SU-DHL-6 (cell line): ENCODE measurements at regions not wholly inside any gene's neighbourhood (a gene's known extent, or its start where the extent isn't known, plus 50 kb on each side); places are given as distances from the start of the nearest gene placed in this dataset.

Experiments
- H2AFZ ChIP-seq: fragments of 200-600 bp; sonication (generic); 2 replicates; pipeline ENCODE4 v1.6.1; 2014; ENCODE audit warnings: low read depth, mild to moderate bottlenecking, moderate library complexity, mixed read lengths, antibody characterized with exemption, low read length; ENCODE audit not compliant: severe bottlenecking
- H3F3A ChIP-seq: fragments of 200-600 bp; shearing (Covaris generic); 2 replicates; pipeline ENCODE4 v1.6.0; 2016; ENCODE audit warnings: antibody characterized with exemption, mild to moderate bottlenecking; ENCODE audit not compliant: insufficient read depth
- H3K27ac ChIP-seq: fragments of 200-600 bp; sonication (generic); 2 replicates; pipeline ENCODE4 v1.5.1; 2016; ENCODE audit warnings: low read depth, mild to moderate bottlenecking, low read length, moderate library complexity, mixed read lengths
- H3K27me3 ChIP-seq: fragments of 200-600 bp; sonication (generic), shearing (Covaris generic); 2 replicates; pipeline ENCODE4 v1.6.0; 2014; ENCODE audit warnings: mild to moderate bottlenecking, low read length
- H3K36me3 ChIP-seq: fragments of 200-600 bp; sonication (generic); 2 replicates; pipeline ENCODE4 v1.6.1; 2014; ENCODE audit warnings: mild to moderate bottlenecking, low read length, mixed read lengths
- H3K4me2 ChIP-seq: fragments of 300-600, 200-600 bp; shearing (Covaris generic), sonication (generic); 2 replicates; pipeline ENCODE4 v1.6.0; 2014; ENCODE audit warnings: low read length, low read depth, mild to moderate bottlenecking; ENCODE audit not compliant: poor library complexity, severe bottlenecking
- H3K4me3 ChIP-seq: fragments of 200-600 bp; sonication (generic); 2 replicates; pipeline ENCODE4 v1.5.1; 2014; ENCODE audit warnings: antibody characterized with exemption, low read length, mild to moderate bottlenecking, mixed read lengths; ENCODE audit not compliant: insufficient read depth, poor library complexity, severe bottlenecking
- H3K79me2 ChIP-seq: fragments of 200-600 bp; sonication (generic); 2 replicates; pipeline ENCODE4 v1.6.1; 2014; ENCODE audit warnings: mild to moderate bottlenecking, low read length, moderate library complexity; ENCODE audit not compliant: insufficient read depth
- H3K9ac ChIP-seq: fragments of 200-600 bp; sonication (generic); 2 replicates; pipeline ENCODE4 v1.7.0; 2014; ENCODE audit warnings: mild to moderate bottlenecking, low read length
- H3K9me2 ChIP-seq: fragments of 200-600 bp; sonication (generic); replicated peaks from 2 replicates; pipeline ENCODE4 v1.6.1; 2014; ENCODE audit warnings: low read length; ENCODE audit not compliant: insufficient read depth
- H3K9me3 ChIP-seq: fragments of 200-600 bp; sonication (generic); 2 replicates; pipeline ENCODE4 v1.6.1; 2014; ENCODE audit warnings: low read length, mixed read lengths; ENCODE audit not compliant: insufficient read depth
- H4K20me1 ChIP-seq: fragments of 200-600 bp; sonication (generic); 2 replicates; pipeline ENCODE4 v1.6.1; 2014; ENCODE audit warnings: low read depth, mild to moderate bottlenecking, antibody characterized with exemption, low read length, moderate library complexity, mixed read lengths
- CTCF ChIP-seq: fragments of 200-600 bp; sonication (generic); IDR thresholded peaks from one replicate; pipeline ENCODE4 v1.5.1; 2017; ENCODE audit warnings: antibody characterized with exemption, mild to moderate bottlenecking, low read length, moderate library complexity; ENCODE audit not compliant: insufficient read depth, poor library complexity, severe bottlenecking
- EZH2phosphoT487 ChIP-seq: fragments of 200-600 bp; sonication (generic), shearing (Covaris generic); conservative IDR thresholded peaks from 2 replicates; pipeline ENCODE4 v1.6.1; 2018; ENCODE audit warnings: mild to moderate bottlenecking, antibody characterized with exemption, low read length, moderate library complexity, mixed read lengths

- H3K4me2 ChIP-seq: no peak overlapping the region
- H2AFZ ChIP-seq: no peak overlapping the region
- no peaks in the 10 kb centered on the region for H3K36me3 ChIP-seq
- no peaks in the 10 kb centered on the region for H4K20me1 ChIP-seq
- H3F3A ChIP-seq: no peaks in the 10 kb centered on the region
- H3K27me3 ChIP-seq: no peaks in the 10 kb centered on the region
- H3K4me3 ChIP-seq: no peak overlapping the region
- TF ChIP-seq EZH2phosphoT487 (no peak), CTCF (no peak)
- no peak overlapping the region for H3K9ac ChIP-seq
- H3K27ac ChIP-seq: no peak overlapping the region
- H3K9me3 ChIP-seq: no peaks in the 10 kb centered on the region
- no peaks in the 10 kb centered on the region for H3K79me2 ChIP-seq
- H3K9me2 ChIP-seq: no peaks in the 10 kb centered on the region
Observed at GRCh38 chr10:120783098-120783497, 68.1 kb upstream of the WDR11 start.

- H3K27me3 ChIP-seq: no peaks in the 10 kb centered on the region
- H2AFZ ChIP-seq: no peak overlapping the region
- H3F3A ChIP-seq: no peaks in the 10 kb centered on the region
- no peak overlapping the region for H3K4me2 ChIP-seq
- H3K9me3 ChIP-seq: no peaks in the 10 kb centered on the region
- no peaks in the 10 kb centered on the region for H3K36me3 ChIP-seq
- H3K27ac ChIP-seq: no peak overlapping the region
- no peak overlapping the region for H3K4me3 ChIP-seq
- no peaks in the 10 kb centered on the region for H4K20me1 ChIP-seq
- H3K79me2 ChIP-seq: no peaks in the 10 kb centered on the region
- no peak overlapping the region for H3K9ac ChIP-seq
- no peaks in the 10 kb centered on the region for H3K9me2 ChIP-seq
- TF ChIP-seq CTCF (no peak), EZH2phosphoT487 (no peak)
Observed at GRCh38 chr10:120783867-120784266, 67.3 kb upstream of the WDR11 start.

- H3K79me2 ChIP-seq: no peaks in the 10 kb centered on the region
- H3K9me3 ChIP-seq: no peaks in the 10 kb centered on the region
- H3K4me3 ChIP-seq: no peak overlapping the region
- no peaks in the 10 kb centered on the region for H3F3A ChIP-seq
- H3K9me2 ChIP-seq: no peaks in the 10 kb centered on the region
- TF ChIP-seq EZH2phosphoT487 (no peak), CTCF (no peak)
- H3K4me2 ChIP-seq: no peak overlapping the region
- no peak overlapping the region for H3K9ac ChIP-seq
- no peaks in the 10 kb centered on the region for H4K20me1 ChIP-seq
- H3K36me3 ChIP-seq: no peaks in the 10 kb centered on the region
- no peak overlapping the region for H2AFZ ChIP-seq
- no peak overlapping the region for H3K27ac ChIP-seq
- no peaks in the 10 kb centered on the region for H3K27me3 ChIP-seq
Observed at GRCh38 chr10:120788771-120789170, 62.4 kb upstream of the WDR11 start.
